Kidney (tissue), 13 donors: ENCODE measurements at regions not wholly inside any gene's neighbourhood (a gene's known extent, or its start where the extent isn't known, plus 50 kb on each side); places are given as distances from the start of the nearest gene placed in this dataset.

ENCODE experiments used
- DNase-seq, 5 donors: peaks; one replicate each; pipeline ENCODE4 v3.0.0-alpha.2; 2013 to 2020
- FAIRE-seq: peaks from 2 replicates; lab custom pipeline; 2012; peaks lifted over from hg19 to GRCh38; lab: Jason Lieb, UNC
- H3K27ac ChIP-seq, 2 donors: one replicate each; pipeline ENCODE4 v1.7.0; 2013; ENCODE audit warnings: low read depth in 2 of 2, low read length in 2 of 2, inconsistent platforms in 1 of 2
- H3K27me3 ChIP-seq: one replicate; pipeline ENCODE4 v1.7.1; 2013; ENCODE audit warnings: low read length, inconsistent platforms; ENCODE audit not compliant: control insufficient read depth, insufficient read depth
- H3K36me3 ChIP-seq, 3 donors: one replicate each; pipeline versions ENCODE4 v1.7.0 to v1.7.1; 2013; ENCODE audit warnings: low read length in 3 of 3, control low read depth in 1 of 3, inconsistent platforms in 1 of 3; ENCODE audit not compliant: insufficient read depth in 3 of 3, control insufficient read depth in 2 of 3
- H3K4me1 ChIP-seq, 3 donors: one replicate each; pipeline versions ENCODE4 v1.7.0 to v1.7.1; 2013; ENCODE audit warnings: low read length in 3 of 3, inconsistent platforms in 1 of 3, low read depth in 1 of 3; ENCODE audit not compliant: control insufficient read depth in 2 of 3, insufficient read depth in 2 of 3
- H3K4me3 ChIP-seq, 3 donors: one replicate each; pipeline versions ENCODE4 v1.7.0 to v1.8.1; 2013; ENCODE audit warnings: low read length in 3 of 3, control low read depth in 1 of 3, inconsistent platforms in 1 of 3
- H3K9ac ChIP-seq, 3 donors: one replicate each; pipeline versions ENCODE4 v1.7.0 to v1.7.1; 2013; ENCODE audit warnings: low read length in 3 of 3, control low read depth in 1 of 3, inconsistent platforms in 1 of 3
- H3K9me3 ChIP-seq, 3 donors: one replicate each; pipeline versions ENCODE4 v1.7.0 to v1.7.1; 2013; ENCODE audit warnings: low read length in 3 of 3, control low read depth in 1 of 3, inconsistent platforms in 1 of 3; ENCODE audit not compliant: control insufficient read depth in 2 of 3, insufficient read depth in 1 of 3
- CTCF ChIP-seq: IDR thresholded peaks from 3 replicates; pipeline ENCODE4 v1.5.1; 2012; ENCODE audit warnings: mild to moderate bottlenecking, moderate library complexity, borderline replicate concordance; ENCODE audit not compliant: insufficient read depth; ENCODE audit errors: extremely low read depth
- intact Hi-C: fragments of 100-400 bp; cut with DNase I; formaldehyde crosslinking; loops from one replicate; pipeline ENCODE4 v1.11.1; 2022
- donor health status: control.
- donor health status: control.
- donor health status: control.
- donor health status: control.
- donor health status: control.
- donor health status: DM: yes; HTN: yes; CAD: no.
- donor health status: Normal renal cell carcinoma (clear cell type).

- TF ChIP-seq CTCF: no peak
- H3K27ac ChIP-seq: no peak overlapping the region
- DNase-seq: no peak
- no peaks in the 10 kb centered on the region for H3K4me1 ChIP-seq
- no peaks in the 10 kb centered on the region for H3K9me3 ChIP-seq
- no peak for FAIRE-seq
- H3K9ac ChIP-seq: no peak overlapping the region
- no peaks in the 10 kb centered on the region for H3K27me3 ChIP-seq
- no peak overlapping the region for H3K4me3 ChIP-seq
- H3K36me3 ChIP-seq: no peaks in the 10 kb centered on the region
- intact Hi-C loops: no loop called here
Observed at GRCh38 chr6:156545931-156546330, 231.2 kb upstream of the ARID1B start.

GRCh38 chr6:156545021-156545420 is 232.2 kb upstream of the ARID1B start:
- DNase-seq (no peak), FAIRE-seq (no peak)
- Histone ChIP-seq H3K27ac (no peak overlapping the region), H3K9me3 (no peaks in the 10 kb centered on the region), H3K27me3 (no peaks in the 10 kb centered on the region), H3K4me3 (no peak overlapping the region), H3K4me1 (no peaks in the 10 kb centered on the region), H3K36me3 (no peaks in the 10 kb centered on the region), H3K9ac (no peak overlapping the region)
- intact Hi-C loops: no loop called here
- no peak for TF ChIP-seq CTCF

- DNase-seq (no peak), FAIRE-seq (no peak)
- H3K27me3 ChIP-seq: no peaks in the 10 kb centered on the region
- H3K9ac ChIP-seq: no peak overlapping the region
- intact Hi-C loops: no loop called here
- no peaks in the 10 kb centered on the region for H3K9me3 ChIP-seq
- no peaks in the 10 kb centered on the region for H3K36me3 ChIP-seq
- H3K4me3 ChIP-seq: no peak overlapping the region
- TF ChIP-seq CTCF: no peak
- no peak overlapping the region for H3K27ac ChIP-seq
- no peaks in the 10 kb centered on the region for H3K4me1 ChIP-seq
Observed at GRCh38 chr6:156544046-156544445, 233.1 kb upstream of the ARID1B start.

GRCh38 chr6:156543431-156543830 is 233.7 kb upstream of the ARID1B start:
- intact Hi-C loops: no loop called here
- Histone ChIP-seq H3K36me3 (no peaks in the 10 kb centered on the region), H3K4me3 (no peak overlapping the region), H3K27me3 (no peaks in the 10 kb centered on the region), H3K9ac (no peak overlapping the region), H3K4me1 (no peaks in the 10 kb centered on the region), H3K9me3 (no peaks in the 10 kb centered on the region), H3K27ac (no peak overlapping the region)
- TF ChIP-seq CTCF: no peak
- FAIRE-seq (no peak), DNase-seq (no peak)
